Adrenal gland (tissue), 9 donors: ENCODE measurements at regions not wholly inside any gene's neighbourhood (a gene's known extent, or its start where the extent isn't known, plus 50 kb on each side); places are given as distances from the start of the nearest gene placed in this dataset.

ENCODE experiments used
- DNase-seq, 7 donors: peaks; one replicate each; pipeline ENCODE4 v3.0.0-alpha.2; 2019 to 2020
- H3K27ac ChIP-seq, 5 donors: fragments of 200-600 bp; sonication (generic) in 4 of 5; 1 replicate in 3 of 5; 2 replicates in 2 of 5; pipeline versions ENCODE4 v1.5.1 to v1.8.0; 2016 to 2020; ENCODE audit warnings: mild to moderate bottlenecking in 1 of 5
- H3K27me3 ChIP-seq: fragments of 200-600 bp; 2 replicates; pipeline ENCODE4 v1.8.0; 2021
- H3K36me3 ChIP-seq, 2 donors: fragments of 200-600 bp; replicated peaks in 1 of 2; 1 replicate in 1 of 2; 2 replicates in 1 of 2; pipeline versions ENCODE4 v1.5.1 to v1.8.0; 2018 to 2022
- H3K4me1 ChIP-seq, 2 donors: fragments of 200-600 bp; replicated peaks in 1 of 2; 1 replicate in 1 of 2; 2 replicates in 1 of 2; pipeline versions ENCODE4 v1.5.1 to v1.8.0; 2018 to 2021
- H3K4me3 ChIP-seq, 4 donors: fragments of 200-600 bp; sonication (generic) in 3 of 4; one replicate each; pipeline ENCODE4 v1.5.1; 2016 to 2018
- H3K9me3 ChIP-seq, 3 donors: fragments of 200-600 bp; sonication (generic) in 1 of 3; replicated peaks in 1 of 3; 1 replicate in 2 of 3; 2 replicates in 1 of 3; pipeline versions ENCODE4 v1.5.1 to v1.8.0; 2016 to 2021
- CTCF ChIP-seq, 6 experiments: fragments of 450-650 bp in 4 of 6; fragments of 200-600 bp in 2 of 6; sonication (generic) in 1 of 6; IDR thresholded peaks; 1 replicate in 5 of 6; 2 replicates in 1 of 6; pipeline versions ENCODE4 v1.5.1 to v1.8.0; 2016 to 2021; ENCODE audit warnings: antibody characterized with exemption in 6 of 6, mild to moderate bottlenecking in 2 of 6, moderate library complexity in 1 of 6
- POLR2A ChIP-seq, 2 donors: fragments of 450-650 bp; IDR thresholded peaks; one replicate each; pipeline ENCODE4 v1.6.1; 2017; ENCODE audit warnings: antibody characterized with exemption in 2 of 2, mild to moderate bottlenecking in 2 of 2, moderate library complexity in 1 of 2
- WGBS, 4 donors: extraction: QIAGEN DNeasy Blood & Tissue Kit in 2 of 4; methylation state at CpG; one replicate each; pipeline versions ENCODE4 v1.1.5 to v1.1.7; 2013 to 2017; 5-methylcytosine and 5-hydroxymethylcytosine counted together
- intact Hi-C, 2 donors: fragments of 100-400 bp; cut with DNase I; formaldehyde crosslinking; loops; one replicate each; pipeline versions ENCODE4 v1.14.1 to v1.15.0; 2022 to 2023
- donor health status: healthy with polysubstance abuse.
- donor health status: Bipolar disorder and iron deficiency.
- donor health status: DM: yes; HTN: yes; CAD: no.
- donor health status: DM: no; HTN: no; CAD: no.
- donor health status: DM: no; HTN: no; CAD: no.

GRCh38 chr11:95702526-95702925 lies 87.1 kb downstream of the FAM76B start:
- H3K27ac ChIP-seq: peak overlapping the region in 1 of 5 donors; percentile 53
- H3K4me3 ChIP-seq: no peak overlapping the region
- no peaks in the 10 kb centered on the region for H3K36me3 ChIP-seq
- no peaks in the 10 kb centered on the region for H3K9me3 ChIP-seq
- no peaks in the 10 kb centered on the region for H3K27me3 ChIP-seq
- peaks cover 0 to 21% of the 10 kb centered on the region in 2 donors for H3K4me1 ChIP-seq
- WGBS, 4 donors: 15 to 29% (median 26%) methylated on average over 2 of the region's 2 CpGs
- intact Hi-C loops: loop anchor here in 1 of 2 donors (10.0 kb wide), 1 partner anchor 468 kb away; the partner anchor contains the start of gene SESN3
- DNase-seq: peak in 4 of 7 donors; percentile 24 to 35 (median 30)
- TF ChIP-seq CTCF (IDR thresholded peaks at IDR 0.05) (no peak), POLR2A (IDR thresholded peaks at IDR 0.05) (no peak)

DNA sequence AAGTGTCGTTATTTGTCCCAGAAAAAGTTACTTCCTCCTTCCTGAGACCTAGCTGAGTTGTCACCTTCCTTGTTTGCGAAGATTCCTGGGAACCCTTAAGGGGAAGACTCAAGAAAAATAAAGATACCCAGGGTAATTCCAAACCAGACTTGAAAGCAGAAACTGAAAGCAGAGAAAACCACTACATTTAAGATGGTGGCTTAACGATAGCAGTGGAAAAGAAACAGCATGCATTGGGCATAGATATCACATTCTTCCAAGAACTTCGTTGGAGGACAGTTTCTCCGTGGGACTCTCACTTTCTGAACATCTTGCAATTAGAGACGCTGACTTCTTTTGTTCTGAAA lies 89.1 kb downstream of the FAM76B start:
- Histone ChIP-seq H3K4me1 (peaks cover 0 to 17% of the 10 kb centered on the region in 2 donors), H3K27ac (no peak overlapping the region), H3K9me3 (no peaks in the 10 kb centered on the region), H3K36me3 (no peaks in the 10 kb centered on the region), H3K4me3 (no peak overlapping the region), H3K27me3 (no peaks in the 10 kb centered on the region)
- TF ChIP-seq CTCF (IDR thresholded peaks at IDR 0.05): no peak
- TF ChIP-seq POLR2A (IDR thresholded peaks at IDR 0.05): no peak
- WGBS, 4 donors: 69 to 78% (median 71%) methylated on average over 6 of the region's 6 CpGs
- DNase-seq: no peak
- intact Hi-C loops: loop anchor here in 1 of 2 donors (10.0 kb wide), 1 partner anchor 466 kb away; the partner anchor contains the start of gene SESN3

GRCh38 chr11:95699631-95700470 lies 89.7 kb downstream of the FAM76B start:
- 67 to 84% (median 79%) methylated on average over 2 of the region's 2 CpGs for WGBS, 4 donors
- Histone ChIP-seq H3K36me3 (no peaks in the 10 kb centered on the region), H3K27me3 (no peaks in the 10 kb centered on the region), H3K4me3 (no peak overlapping the region), H3K4me1 (peaks cover 0 to 13% of the 10 kb centered on the region in 2 donors), H3K27ac (no peak overlapping the region), H3K9me3 (no peaks in the 10 kb centered on the region)
- DNase-seq: no peak
- intact Hi-C loops: loop anchor here in 1 of 2 donors (10.0 kb wide), 1 partner anchor 465 kb away; the partner anchor contains the start of gene SESN3
- TF ChIP-seq POLR2A (IDR thresholded peaks at IDR 0.05) (no peak), CTCF (IDR thresholded peaks at IDR 0.05) (no peak)

DNA sequence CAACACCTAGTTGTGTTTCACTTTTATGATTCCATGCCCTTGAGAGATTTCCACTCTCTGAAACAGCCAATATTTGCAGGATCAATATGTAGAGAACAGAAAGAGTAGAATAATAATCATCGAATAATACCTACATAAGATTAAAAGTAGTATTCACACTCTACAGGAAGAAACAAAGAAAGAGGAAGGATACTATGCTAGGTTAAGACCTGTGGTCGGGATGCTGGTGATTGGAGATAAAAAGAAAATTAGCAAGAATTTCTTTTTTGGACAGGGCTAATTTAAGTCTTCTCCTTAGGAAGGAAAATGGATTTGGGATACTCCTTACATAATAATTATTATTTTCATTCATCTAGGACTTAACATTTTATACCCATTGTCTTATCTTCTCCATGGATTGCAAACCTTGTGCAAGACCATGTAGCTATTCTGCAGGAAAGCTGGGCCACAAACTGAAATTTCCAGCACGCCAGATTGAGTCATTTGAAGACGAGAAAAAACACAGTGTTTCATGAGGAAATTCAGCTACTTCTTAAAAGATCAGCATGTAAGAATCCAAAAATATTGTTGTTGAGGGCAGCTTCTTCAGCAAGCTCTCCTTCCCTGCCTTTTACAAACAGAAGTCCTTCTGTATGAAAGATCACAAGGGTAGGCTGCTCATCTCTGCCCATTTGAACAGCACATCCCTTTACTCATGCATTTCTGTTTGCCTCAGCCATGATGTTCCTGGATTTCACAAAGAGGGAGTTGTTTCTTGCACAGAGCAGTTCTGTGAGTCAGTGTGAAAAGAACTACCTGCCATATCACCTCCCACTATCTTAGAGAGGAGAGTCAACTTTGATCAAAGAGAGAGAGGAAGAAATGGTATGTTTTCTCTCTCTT lies 90.7 kb downstream of the FAM76B start:
- intact Hi-C loops: no loop called here
- H3K36me3 ChIP-seq: no peaks in the 10 kb centered on the region
- DNase-seq: no peak
- 75 to 84% (median 79%) methylated on average over 4 of the region's 4 CpGs for WGBS, 4 donors
- H3K4me3 ChIP-seq: no peak overlapping the region
- no peaks in the 10 kb centered on the region for H3K9me3 ChIP-seq
- H3K27ac ChIP-seq: no peak overlapping the region
- H3K27me3 ChIP-seq: no peaks in the 10 kb centered on the region
- H3K4me1 ChIP-seq: peaks cover 0 to 9% of the 10 kb centered on the region in 2 donors
- TF ChIP-seq POLR2A (IDR thresholded peaks at IDR 0.05) (no peak), CTCF (IDR thresholded peaks at IDR 0.05) (no peak)
